Stimulated activated CD4-positive, alpha-beta T cell treated with anti-CD3 and anti-CD28 coated beads, Interleukin-2, amount 100 ng/mL, for 48 hours (primary cell): ENCODE measurements at regions not wholly inside any gene's neighbourhood (a gene's known extent, or its start where the extent isn't known, plus 50 kb on each side); places are given as distances from the start of the nearest gene placed in this dataset.

Experiments used
- DNase-seq, 2 donors: peaks; one replicate each; pipeline ENCODE4 v3.0.0-alpha.2; 2020

- DNase-seq = no peak
These were observed 264.2 kb downstream of the IRX2 start for GRCh38 chr5:2487152-2487763.

GRCh38 chr5:2486373-2486772 lies 265.1 kb downstream of the IRX2 start:
- no peak for DNase-seq

- no peak for DNase-seq
These were observed 268.7 kb downstream of the IRX2 start for GRCh38 chr5:2482778-2483177.

- no peak for DNase-seq
These were observed 270.6 kb downstream of the IRX2 start for GRCh38 chr5:2480871-2481270.

GRCh38 chr5:2475902-2476301 lies 275.6 kb downstream of the IRX2 start:
- no peak for DNase-seq

GRCh38 chr5:2472670-2473069 lies 278.8 kb downstream of the IRX2 start:
- no peak for DNase-seq

GRCh38 chr5:2471152-2471879 lies 280.2 kb downstream of the IRX2 start:
- DNase-seq = no peak

GRCh38 chr5:2466966-2467365 lies 284.5 kb downstream of the IRX2 start:
- no peak for DNase-seq

GRCh38 chr5:2465383-2465782 lies 286.1 kb downstream of the IRX2 start:
- no peak for DNase-seq

GRCh38 chr5:2464141-2464540 lies 287.3 kb downstream of the IRX2 start:
- no peak for DNase-seq

- DNase-seq = no peak
These were observed 289.5 kb downstream of the IRX2 start for GRCh38 chr5:2461701-2462691.

- no peak for DNase-seq
These were observed 291.4 kb downstream of the IRX2 start for GRCh38 chr5:2460098-2460497.

- DNase-seq = no peak
These were observed 292.2 kb downstream of the IRX2 start for GRCh38 chr5:2459251-2459650.

- no peak for DNase-seq
These were observed 295.6 kb downstream of the IRX2 start for GRCh38 chr5:2455878-2456277.

- DNase-seq = no peak
These were observed 296.6 kb downstream of the IRX2 start for GRCh38 chr5:2454876-2455275.

GRCh38 chr5:2453781-2454180 lies 297.7 kb downstream of the IRX2 start:
- no peak for DNase-seq

- DNase-seq = no peak
These were observed 300.4 kb downstream of the IRX2 start for GRCh38 chr5:2451100-2451499.

GRCh38 chr5:2442496-2443354 lies 308.8 kb downstream of the IRX2 start:
- no peak for DNase-seq

GRCh38 chr5:2441495-2442180 lies 309.8 kb downstream of the IRX2 start:
- DNase-seq = no peak

- DNase-seq = no peak
These were observed 311.9 kb downstream of the IRX2 start for GRCh38 chr5:2439608-2440007.

GRCh38 chr5:2433086-2433485 lies 318.4 kb downstream of the IRX2 start:
- DNase-seq = no peak
